ENCODE measurements at regions not wholly inside any gene's neighbourhood (a gene's known extent, or its start where the extent isn't known, plus 50 kb on each side); places are given as distances from the start of the nearest gene placed in this dataset.

DNA sequence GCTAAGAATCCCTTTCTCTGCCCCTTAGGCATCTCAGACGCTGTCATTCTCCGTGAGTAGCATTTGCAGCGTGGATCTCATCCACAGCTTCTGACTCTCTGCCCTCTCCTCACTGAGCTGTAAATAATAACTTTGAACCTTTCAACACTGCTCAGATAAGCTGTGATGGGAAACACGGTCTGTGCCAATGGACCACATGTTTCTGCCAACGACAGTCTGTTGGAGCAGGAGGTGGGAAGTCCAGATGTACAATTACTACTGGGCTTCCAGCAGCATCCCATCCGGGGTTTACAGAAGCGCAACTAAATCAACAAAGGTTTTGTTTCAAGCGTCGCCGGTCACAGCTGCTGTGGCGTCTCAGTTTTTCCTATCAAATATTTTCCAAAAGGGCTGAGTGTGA lies 1110.6 kb downstream of the TYW1 start:
- no peak for DNase-seq (ENCODE audit: extremely low spot score)
- CTCF ChIA-PET, result no interaction called here
- TF ChIP-seq, protein P1, sequence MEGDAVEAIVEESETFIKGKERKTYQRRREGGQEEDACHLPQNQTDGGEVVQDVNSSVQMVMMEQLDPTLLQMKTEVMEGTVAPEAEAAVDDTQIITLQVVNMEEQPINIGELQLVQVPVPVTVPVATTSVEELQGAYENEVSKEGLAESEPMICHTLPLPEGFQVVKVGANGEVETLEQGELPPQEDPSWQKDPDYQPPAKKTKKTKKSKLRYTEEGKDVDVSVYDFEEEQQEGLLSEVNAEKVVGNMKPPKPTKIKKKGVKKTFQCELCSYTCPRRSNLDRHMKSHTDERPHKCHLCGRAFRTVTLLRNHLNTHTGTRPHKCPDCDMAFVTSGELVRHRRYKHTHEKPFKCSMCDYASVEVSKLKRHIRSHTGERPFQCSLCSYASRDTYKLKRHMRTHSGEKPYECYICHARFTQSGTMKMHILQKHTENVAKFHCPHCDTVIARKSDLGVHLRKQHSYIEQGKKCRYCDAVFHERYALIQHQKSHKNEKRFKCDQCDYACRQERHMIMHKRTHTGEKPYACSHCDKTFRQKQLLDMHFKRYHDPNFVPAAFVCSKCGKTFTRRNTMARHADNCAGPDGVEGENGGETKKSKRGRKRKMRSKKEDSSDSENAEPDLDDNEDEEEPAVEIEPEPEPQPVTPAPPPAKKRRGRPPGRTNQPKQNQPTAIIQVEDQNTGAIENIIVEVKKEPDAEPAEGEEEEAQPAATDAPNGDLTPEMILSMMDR (IDR thresholded peaks at IDR 0.05; ENCODE audit: control extremely low read depth, extremely low read depth, low read depth, missing control alignments), result no peak
- POLR2A ChIA-PET, result no interaction called here

DNA sequence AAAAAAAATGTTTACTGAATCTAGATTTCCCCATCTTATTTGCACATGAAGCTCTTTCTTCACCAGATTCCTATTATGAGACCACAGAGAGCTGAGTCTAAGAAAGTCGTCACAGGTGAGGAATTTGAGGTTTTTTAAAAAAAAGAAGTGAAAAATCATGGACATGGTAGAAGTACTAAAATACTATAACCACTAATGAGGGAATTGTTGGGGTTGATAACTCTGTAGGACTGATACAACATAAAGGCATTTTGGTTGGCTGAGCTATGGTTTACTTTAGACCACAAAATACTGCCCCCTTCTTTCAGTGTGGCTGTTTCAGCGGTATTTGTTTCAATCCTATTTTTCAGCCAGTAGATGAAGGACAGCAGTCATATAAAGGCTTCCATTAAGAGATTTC lies 1111.3 kb downstream of the TYW1 start:
- CTCF ChIA-PET, result no interaction called here
- no peak for DNase-seq (ENCODE audit: extremely low spot score)
- POLR2A ChIA-PET, result no interaction called here
- TF ChIP-seq, protein P1 (IDR thresholded peaks at IDR 0.05; ENCODE audit: control extremely low read depth, extremely low read depth, low read depth, missing control alignments), result no peak

DNA sequence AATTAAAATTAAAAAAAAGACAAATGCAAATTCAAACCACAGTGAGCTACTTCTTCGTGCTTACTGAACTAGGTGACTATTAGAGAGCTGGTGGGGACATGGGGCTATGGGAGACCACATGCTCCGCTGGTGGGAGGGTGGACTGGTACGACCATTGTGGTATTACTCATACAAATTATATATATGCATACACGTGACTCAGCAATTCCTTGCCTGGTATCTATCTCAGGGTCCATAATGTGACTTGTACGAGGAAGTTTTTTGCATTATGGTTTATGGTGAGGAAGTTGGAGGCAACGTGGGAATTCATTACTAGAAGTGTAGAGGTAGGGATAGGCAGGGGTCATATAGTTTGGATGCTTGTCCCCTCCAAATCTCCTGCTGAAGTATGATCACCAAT lies 1112.7 kb downstream of the TYW1 start:
- CTCF ChIA-PET, result no interaction called here
- no peak for DNase-seq (ENCODE audit: extremely low spot score)
- POLR2A ChIA-PET, result no interaction called here
- TF ChIP-seq, protein P1 (IDR thresholded peaks at IDR 0.05; ENCODE audit: control extremely low read depth, extremely low read depth, low read depth, missing control alignments), result no peak

DNA sequence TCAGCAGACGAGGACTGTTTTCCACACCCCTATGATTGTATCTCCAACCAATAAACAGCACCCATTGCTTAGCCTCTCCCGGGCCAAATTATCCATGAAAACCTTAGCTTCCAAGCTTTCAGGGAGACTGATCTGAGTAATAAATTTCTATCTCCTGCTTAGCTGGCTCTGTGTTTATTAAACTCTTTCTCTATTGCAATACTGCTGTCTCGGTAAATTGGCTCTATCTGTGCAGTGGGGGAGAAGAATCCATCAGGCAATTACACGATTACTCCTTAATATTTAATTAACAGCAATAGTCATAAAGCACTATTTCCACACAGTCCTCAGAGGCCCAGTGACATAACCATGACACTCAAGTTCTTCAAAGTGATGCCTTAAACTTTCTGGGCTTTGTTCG lies 1122.8 kb downstream of the TYW1 start:
- CTCF ChIA-PET, result no interaction called here
- DNase-seq (ENCODE audit: extremely low spot score), result no peak
- TF ChIP-seq, protein P1 (IDR thresholded peaks at IDR 0.05; ENCODE audit: control extremely low read depth, extremely low read depth, low read depth, missing control alignments), result no peak
- POLR2A ChIA-PET, result no interaction called here

DNA sequence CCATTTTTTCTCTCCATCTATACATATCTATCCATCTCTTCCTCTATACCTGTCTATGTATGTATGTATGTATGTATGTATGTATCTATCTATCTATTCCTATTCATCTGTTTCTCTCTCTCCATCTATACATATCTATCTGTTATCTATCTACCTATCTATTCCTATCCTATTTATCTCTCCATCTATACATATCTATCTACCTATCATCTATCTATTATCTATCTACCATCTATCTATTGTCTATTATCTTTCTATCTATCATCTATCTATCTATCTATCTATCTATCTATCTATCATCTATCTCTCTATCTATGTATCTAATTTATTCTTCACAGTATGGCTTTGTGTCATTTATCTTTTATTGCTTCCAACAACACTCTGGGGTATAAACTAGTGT lies 1124.4 kb downstream of the TYW1 start:
- CTCF ChIA-PET, result no interaction called here
- POLR2A ChIA-PET, result no interaction called here
- TF ChIP-seq, protein P1 (IDR thresholded peaks at IDR 0.05; ENCODE audit: control extremely low read depth, extremely low read depth, low read depth, missing control alignments), result no peak
- DNase-seq (ENCODE audit: extremely low spot score), result no peak

DNA sequence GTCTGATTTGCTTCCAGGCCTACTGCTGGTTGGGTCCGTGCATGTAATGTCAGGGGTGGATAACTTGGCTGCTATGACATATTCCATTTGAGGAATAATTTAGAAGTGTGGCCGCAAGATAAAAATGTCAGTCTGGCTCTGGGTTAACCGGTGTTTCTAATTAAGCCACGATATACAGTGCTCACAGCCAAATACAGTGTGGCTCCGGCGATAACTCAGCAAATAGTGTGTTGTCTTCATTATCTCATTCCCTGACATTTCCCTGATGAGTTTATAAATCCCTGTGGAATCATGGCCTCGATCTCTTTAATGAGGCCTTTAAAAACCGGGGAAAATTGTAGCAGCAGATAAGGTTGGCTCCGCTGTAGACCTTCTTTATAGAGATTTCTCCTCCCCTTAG lies 1125.0 kb downstream of the TYW1 start:
- TF ChIP-seq, protein P1 (IDR thresholded peaks at IDR 0.05; ENCODE audit: control extremely low read depth, extremely low read depth, low read depth, missing control alignments), result no peak
- POLR2A ChIA-PET, result no interaction called here
- no peak for DNase-seq (ENCODE audit: extremely low spot score)
- CTCF ChIA-PET, result no interaction called here

DNA sequence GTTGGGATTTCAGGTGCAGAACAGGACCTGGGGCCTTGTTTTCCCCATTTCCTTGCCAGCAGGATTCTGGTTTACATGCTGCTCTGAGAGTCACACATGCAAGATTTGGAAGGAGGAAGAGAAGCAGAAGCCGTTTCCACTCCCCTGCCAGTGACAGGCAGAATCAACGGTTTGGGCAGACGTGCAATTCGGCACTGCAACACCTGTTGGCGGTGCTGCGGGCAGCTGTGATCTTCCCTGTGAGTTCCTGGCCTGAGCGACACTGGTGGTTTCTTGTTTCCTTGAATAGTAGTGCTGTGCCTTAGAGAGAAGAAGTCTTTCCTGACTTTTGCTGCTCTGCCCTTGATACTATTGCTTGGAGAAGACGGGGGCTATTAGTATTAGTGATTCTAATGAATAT lies 1126.2 kb downstream of the TYW1 start:
- POLR2A ChIA-PET, result no interaction called here
- TF ChIP-seq, protein P1 (IDR thresholded peaks at IDR 0.05; ENCODE audit: control extremely low read depth, extremely low read depth, low read depth, missing control alignments), result no peak
- DNase-seq (ENCODE audit: extremely low spot score), result no peak
- CTCF ChIA-PET, result no interaction called here
